ENCODE measurements at regions not wholly inside any gene's neighbourhood (a gene's known extent, or its start where the extent isn't known, plus 50 kb on each side); places are given as distances from the start of the nearest gene placed in this dataset.

- no peaks in the 10 kb centered on the region for H3K36me3 ChIP-seq (replicated peaks in 1 of 2; ENCODE audit: control insufficient read depth in 2 of 2, insufficient read depth in 2 of 2, low read length in 2 of 2)
- no peak overlapping the region for H2BK12ac ChIP-seq (ENCODE audit: low read length)
- WGBS, 2 donors (ENCODE audit: extremely low coverage in 2 of 2, insufficient read length in 2 of 2, insufficient replicate concordance in 1 of 2), result no CpG with 5 or more reads among the region's 3 CpGs
These were observed 505.8 kb upstream of the TNP1 start for GRCh38 chr2:217365656-217366055.

DNA sequence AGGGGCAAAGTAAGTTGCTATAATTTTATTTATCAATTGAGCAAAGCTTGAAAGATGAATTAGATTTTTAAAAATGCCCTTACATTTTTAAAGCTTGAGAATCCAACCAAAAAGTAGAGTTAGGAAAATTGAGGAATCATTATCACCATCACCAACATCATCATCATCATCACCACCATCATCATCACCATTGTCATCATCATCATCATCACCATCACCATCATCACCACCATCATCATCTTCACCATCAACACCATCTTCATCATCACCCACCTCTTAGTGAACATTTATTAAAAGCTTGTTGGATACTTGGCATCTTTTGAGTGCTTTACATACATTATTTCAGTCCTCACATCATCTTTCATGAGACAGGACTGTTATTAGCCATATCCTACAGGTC lies 504.4 kb upstream of the TNP1 start:
- H3K18ac ChIP-seq (ENCODE audit: low read length), result no peak overlapping the region
- H2BK5ac ChIP-seq (ENCODE audit: low read length), result no peak overlapping the region
- no peak overlapping the region for H3K27ac ChIP-seq (replicated peaks; ENCODE audit: low read length)
- H3K9ac ChIP-seq (ENCODE audit: low read depth, low read length, poor library complexity), result no peak overlapping the region
- H3K4ac ChIP-seq (ENCODE audit: low read length), result no peak overlapping the region
- no peak overlapping the region for H2AK5ac ChIP-seq (ENCODE audit: low read depth, low read length)
- peaks cover 9 to 22% of the 10 kb centered on the region in 2 donors for H3K4me1 ChIP-seq (ENCODE audit: control insufficient read depth in 2 of 2, insufficient read depth in 1 of 2, low read depth in 1 of 2, low read length in 2 of 2)
- no peaks in the 10 kb centered on the region for H3K36me3 ChIP-seq (replicated peaks in 1 of 2; ENCODE audit: control insufficient read depth in 2 of 2, insufficient read depth in 2 of 2, low read length in 2 of 2)
- H3K27me3 ChIP-seq (ENCODE audit: control insufficient read depth in 3 of 3, insufficient read depth in 3 of 3, low read depth in 1 of 3, low read length in 3 of 3), result no peaks in the 10 kb centered on the region
- H3K4me3 ChIP-seq (ENCODE audit: low read length in 2 of 2), result no peak overlapping the region
- H3K9me3 ChIP-seq (replicated peaks in 1 of 2; ENCODE audit: control insufficient read depth in 2 of 2, insufficient read depth in 1 of 2, low read depth in 1 of 2, low read length in 2 of 2), result no peaks in the 10 kb centered on the region
- DNase-seq (ENCODE audit: low spot score), result no peak
- no peak overlapping the region for H2AFZ ChIP-seq (ENCODE audit: low read length)
- H2BK15ac ChIP-seq (ENCODE audit: low read length), result no peak overlapping the region
- H4K91ac ChIP-seq (ENCODE audit: low read depth, low read length, poor library complexity), result no peak overlapping the region
- H2BK120ac ChIP-seq (ENCODE audit: low read depth, low read length), result no peak overlapping the region
- no peak overlapping the region for H3K23ac ChIP-seq (ENCODE audit: low read depth, low read length, poor library complexity)
- H4K8ac ChIP-seq (ENCODE audit: low read depth, low read length), result no peak overlapping the region
- no peaks in the 10 kb centered on the region for H3K79me1 ChIP-seq (ENCODE audit: low read depth, low read length)
- no peak overlapping the region for H3K4me2 ChIP-seq (ENCODE audit: insufficient read depth, low read length, poor library complexity, severe bottlenecking)
- no peak overlapping the region for H3K14ac ChIP-seq (ENCODE audit: low read length)
- H2BK12ac ChIP-seq (ENCODE audit: low read length), result no peak overlapping the region

More at GRCh38 chr2:217365656-217366055, 505.8 kb upstream of the TNP1 start:
- Histone ChIP-seq H2BK5ac (ENCODE audit: low read length) (no peak overlapping the region), H3K4me2 (ENCODE audit: insufficient read depth, low read length, poor library complexity, severe bottlenecking) (no peak overlapping the region), H2AFZ (ENCODE audit: low read length) (no peak overlapping the region), H3K14ac (ENCODE audit: low read length) (no peak overlapping the region), H4K91ac (ENCODE audit: low read depth, low read length, poor library complexity) (no peak overlapping the region), H2BK120ac (ENCODE audit: low read depth, low read length) (no peak overlapping the region), H3K27me3 (ENCODE audit: control insufficient read depth in 3 of 3, insufficient read depth in 3 of 3, low read depth in 1 of 3, low read length in 3 of 3) (no peaks in the 10 kb centered on the region), H4K8ac (ENCODE audit: low read depth, low read length) (no peak overlapping the region), H3K4me1 (ENCODE audit: control insufficient read depth in 2 of 2, insufficient read depth in 1 of 2, low read depth in 1 of 2, low read length in 2 of 2) (peaks cover 9 to 22% of the 10 kb centered on the region in 2 donors), H3K23ac (ENCODE audit: low read depth, low read length, poor library complexity) (no peak overlapping the region), H3K4ac (ENCODE audit: low read length) (no peak overlapping the region), H3K9me3 (replicated peaks in 1 of 2; ENCODE audit: control insufficient read depth in 2 of 2, insufficient read depth in 1 of 2, low read depth in 1 of 2, low read length in 2 of 2) (no peaks in the 10 kb centered on the region), H3K27ac (replicated peaks; ENCODE audit: low read length) (no peak overlapping the region), H3K4me3 (ENCODE audit: low read length in 2 of 2) (no peak overlapping the region), H2BK15ac (ENCODE audit: low read length) (no peak overlapping the region), H3K18ac (ENCODE audit: low read length) (no peak overlapping the region), H2AK5ac (ENCODE audit: low read depth, low read length) (no peak overlapping the region), H3K79me1 (ENCODE audit: low read depth, low read length) (no peaks in the 10 kb centered on the region), H3K9ac (ENCODE audit: low read depth, low read length, poor library complexity) (no peak overlapping the region)
- DNase-seq (ENCODE audit: low spot score), result no peak

DNA sequence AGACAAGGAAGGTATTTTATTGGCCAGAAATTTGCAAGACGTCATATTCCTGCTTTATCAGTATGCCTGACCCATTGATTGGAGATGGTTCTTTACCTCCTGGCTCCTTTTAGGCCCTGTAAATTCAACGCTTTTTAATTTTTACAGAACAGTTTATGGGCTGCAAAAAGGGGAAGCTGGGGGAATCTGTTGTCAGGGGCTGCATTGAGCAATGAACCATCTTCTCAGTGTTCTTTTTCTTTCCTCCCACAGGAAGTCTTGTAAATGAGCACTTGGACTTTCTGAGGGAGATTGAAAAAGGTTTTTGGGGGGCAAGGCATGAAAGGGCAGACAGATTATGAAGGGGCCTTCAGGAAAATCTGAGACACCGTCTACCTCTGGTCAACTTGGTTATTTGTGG lies 503.6 kb upstream of the TNP1 start:
- Histone ChIP-seq H3K4me1 (ENCODE audit: control insufficient read depth in 2 of 2, insufficient read depth in 1 of 2, low read depth in 1 of 2, low read length in 2 of 2) (peaks cover 12 to 22% of the 10 kb centered on the region in 2 donors), H2BK12ac (ENCODE audit: low read length) (no peak overlapping the region), H3K14ac (ENCODE audit: low read length) (no peak overlapping the region), H3K9ac (ENCODE audit: low read depth, low read length, poor library complexity) (no peak overlapping the region), H2BK15ac (ENCODE audit: low read length) (no peak overlapping the region), H3K36me3 (replicated peaks in 1 of 2; ENCODE audit: control insufficient read depth in 2 of 2, insufficient read depth in 2 of 2, low read length in 2 of 2) (no peaks in the 10 kb centered on the region), H2BK5ac (ENCODE audit: low read length) (no peak overlapping the region), H3K4ac (ENCODE audit: low read length) (no peak overlapping the region), H4K8ac (ENCODE audit: low read depth, low read length) (no peak overlapping the region), H2AFZ (ENCODE audit: low read length) (no peak overlapping the region), H3K4me3 (ENCODE audit: low read length in 2 of 2) (no peak overlapping the region), H3K18ac (ENCODE audit: low read length) (no peak overlapping the region), H3K4me2 (ENCODE audit: insufficient read depth, low read length, poor library complexity, severe bottlenecking) (no peak overlapping the region), H3K9me3 (replicated peaks in 1 of 2; ENCODE audit: control insufficient read depth in 2 of 2, insufficient read depth in 1 of 2, low read depth in 1 of 2, low read length in 2 of 2) (no peaks in the 10 kb centered on the region), H3K23ac (ENCODE audit: low read depth, low read length, poor library complexity) (no peak overlapping the region), H2AK5ac (ENCODE audit: low read depth, low read length) (no peak overlapping the region), H3K79me1 (ENCODE audit: low read depth, low read length) (no peaks in the 10 kb centered on the region), H2BK120ac (ENCODE audit: low read depth, low read length) (no peak overlapping the region), H3K27ac (replicated peaks; ENCODE audit: low read length) (no peak overlapping the region), H3K27me3 (ENCODE audit: control insufficient read depth in 3 of 3, insufficient read depth in 3 of 3, low read depth in 1 of 3, low read length in 3 of 3) (no peaks in the 10 kb centered on the region), H4K91ac (ENCODE audit: low read depth, low read length, poor library complexity) (no peak overlapping the region)
- DNase-seq (ENCODE audit: low spot score), result no peak
- WGBS, 2 donors (ENCODE audit: extremely low coverage in 2 of 2, insufficient read length in 2 of 2, insufficient replicate concordance in 1 of 2), result no CpG with 5 or more reads among the region's 3 CpGs

- H3K4me1 ChIP-seq (ENCODE audit: control insufficient read depth in 2 of 2, insufficient read depth in 1 of 2, low read depth in 1 of 2, low read length in 2 of 2), result peaks cover 17 to 23% of the 10 kb centered on the region in 2 donors
- no peak overlapping the region for H2AFZ ChIP-seq (ENCODE audit: low read length)
- H3K4me2 ChIP-seq (ENCODE audit: insufficient read depth, low read length, poor library complexity, severe bottlenecking), result no peak overlapping the region
- H4K91ac ChIP-seq (ENCODE audit: low read depth, low read length, poor library complexity), result no peak overlapping the region
- WGBS, 2 donors (ENCODE audit: extremely low coverage in 2 of 2, insufficient read length in 2 of 2, insufficient replicate concordance in 1 of 2), result no CpG with 5 or more reads among the region's 5 CpGs
- no peaks in the 10 kb centered on the region for H3K27me3 ChIP-seq (ENCODE audit: control insufficient read depth in 3 of 3, insufficient read depth in 3 of 3, low read depth in 1 of 3, low read length in 3 of 3)
- H3K4ac ChIP-seq (ENCODE audit: low read length), result no peak overlapping the region
- H2BK5ac ChIP-seq (ENCODE audit: low read length), result no peak overlapping the region
- no peak overlapping the region for H3K18ac ChIP-seq (ENCODE audit: low read length)
- no peak overlapping the region for H2BK15ac ChIP-seq (ENCODE audit: low read length)
- H4K8ac ChIP-seq (ENCODE audit: low read depth, low read length), result no peak overlapping the region
- no peak overlapping the region for H3K27ac ChIP-seq (replicated peaks; ENCODE audit: low read length)
- no peak overlapping the region for H3K4me3 ChIP-seq (ENCODE audit: low read length in 2 of 2)
- no peak overlapping the region for H2BK12ac ChIP-seq (ENCODE audit: low read length)
- H3K23ac ChIP-seq (ENCODE audit: low read depth, low read length, poor library complexity), result no peak overlapping the region
- H3K36me3 ChIP-seq (replicated peaks in 1 of 2; ENCODE audit: control insufficient read depth in 2 of 2, insufficient read depth in 2 of 2, low read length in 2 of 2), result no peaks in the 10 kb centered on the region
- no peak overlapping the region for H2BK120ac ChIP-seq (ENCODE audit: low read depth, low read length)
- no peak overlapping the region for H2AK5ac ChIP-seq (ENCODE audit: low read depth, low read length)
- no peak for DNase-seq (ENCODE audit: low spot score)
- no peaks in the 10 kb centered on the region for H3K79me1 ChIP-seq (ENCODE audit: low read depth, low read length)
- H3K9me3 ChIP-seq (replicated peaks in 1 of 2; ENCODE audit: control insufficient read depth in 2 of 2, insufficient read depth in 1 of 2, low read depth in 1 of 2, low read length in 2 of 2), result no peaks in the 10 kb centered on the region
- H3K14ac ChIP-seq (ENCODE audit: low read length), result no peak overlapping the region
- no peak overlapping the region for H3K9ac ChIP-seq (ENCODE audit: low read depth, low read length, poor library complexity)
These were observed 502.8 kb upstream of the TNP1 start for GRCh38 chr2:217362710-217363109.

Measured in neuronal stem cell (in vitro differentiated cells).